ENCODE measurements at regions not wholly inside any gene's neighbourhood (a gene's known extent, or its start where the extent isn't known, plus 50 kb on each side); places are given as distances from the start of the nearest gene placed in this dataset.

- DNase-seq (ENCODE audit: low read depth in 1 of 2, low spot score in 1 of 2), result no peak
- FAIRE-seq, result no peak
- POLR2A ChIA-PET, result no interaction called here
- ATAC-seq, result no peak
- no peaks in the 10 kb centered on the region for H3K4me1 ChIP-seq
- WGBS (ENCODE audit: missing lambda C conversion rate), result 1% methylated on average over 4 of the region's 4 CpGs
- H3K27ac ChIP-seq, result no peak overlapping the region
- CTCF ChIA-PET, result no interaction called here
- TF ChIP-seq HEYL (CRISPR knock-in tag; IDR thresholded peaks at IDR 0.05) (no peak), RFX5 (IDR thresholded peaks at IDR 0.05) (no peak), JUN (IDR thresholded peaks at IDR 0.05) (no peak), CBX8 (IDR thresholded peaks at IDR 0.05) (no peak), NFE2L2 (conservative IDR thresholded peaks at IDR 0.05; ENCODE audit: low read length) (no peak), EP300 (IDR thresholded peaks at IDR 0.05) (no peak), KDM5A (IDR thresholded peaks at IDR 0.05) (no peak), CTCF (IDR thresholded peaks at IDR 0.05) (no peak)
- no peak overlapping the region for H3K4me2 ChIP-seq
- H3K4me3 ChIP-seq, result no peak overlapping the region
- H3K9me3 ChIP-seq, result no peaks in the 10 kb centered on the region
Measured at GRCh38 chr5:45094876-45095440, 286.2 kb downstream of the MRPS30 start.

DNA sequence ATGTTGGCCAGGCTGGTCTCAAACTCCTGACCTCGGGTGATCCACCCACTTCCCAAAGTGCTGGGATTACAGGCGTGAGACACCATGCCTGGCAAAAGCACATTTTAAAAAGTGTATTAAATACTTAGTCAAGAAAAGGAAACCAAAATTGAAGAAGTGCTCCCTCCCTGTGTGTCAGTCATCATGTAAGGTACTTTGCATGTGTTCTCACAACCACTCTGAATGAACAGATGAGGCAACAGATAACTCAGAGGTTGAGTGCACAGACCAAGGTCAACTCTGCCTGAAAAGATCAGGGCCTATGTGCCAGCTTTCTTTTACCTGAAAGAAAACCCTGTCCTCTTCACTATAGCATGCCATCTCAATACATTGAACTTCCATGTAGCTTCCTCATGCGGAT is 289.7 kb downstream of the MRPS30 start:
- H3K4me2 ChIP-seq, result no peak overlapping the region
- DNase-seq (ENCODE audit: low read depth in 1 of 2, low spot score in 1 of 2) (no peak), FAIRE-seq (no peak), ATAC-seq (no peak)
- TF ChIP-seq PBX3 (IDR thresholded peaks at IDR 0.05), result no peak
- TF ChIP-seq HOXB13 (CRISPR knock-in tag; IDR thresholded peaks at IDR 0.05; ENCODE audit: low read depth), result no peak
- no peak for TF ChIP-seq MAX (IDR thresholded peaks at IDR 0.05)
- TF ChIP-seq CBX2 (IDR thresholded peaks at IDR 0.05; ENCODE audit: borderline replicate concordance, low read depth), result no peak
- TF ChIP-seq MYC (IDR thresholded peaks at IDR 0.05; ENCODE audit: borderline replicate concordance, low read length), result no peak
- no peak for TF ChIP-seq HEYL (CRISPR knock-in tag; IDR thresholded peaks at IDR 0.05)
- TF ChIP-seq POLR2A (IDR thresholded peaks at IDR 0.05; ENCODE audit: low read length), result no peak
- TF ChIP-seq NR3C1 (IDR thresholded peaks at IDR 0.05), result no peak
- TF ChIP-seq KDM1A (IDR thresholded peaks at IDR 0.05; ENCODE audit: low read depth), result no peak
- TF ChIP-seq NPAS2 (CRISPR knock-in tag; IDR thresholded peaks at IDR 0.05; ENCODE audit: borderline replicate concordance), result no peak
- no peak for TF ChIP-seq HMGXB4 (CRISPR knock-in tag; IDR thresholded peaks at IDR 0.05; ENCODE audit: borderline replicate concordance)
- no peak for TF ChIP-seq CHD2 (IDR thresholded peaks at IDR 0.05; ENCODE audit: low read length, partially characterized antibody)
- no peaks in the 10 kb centered on the region for H3K4me1 ChIP-seq
- ChIA-PET POLR2A (no interaction called here), CTCF (no interaction called here)
- H3K4me3 ChIP-seq, result no peak overlapping the region
- 8% methylated on average over 3 of the region's 3 CpGs for WGBS (ENCODE audit: missing lambda C conversion rate)
- H3K9me3 ChIP-seq, result no peaks in the 10 kb centered on the region
- no peak overlapping the region for H3K27ac ChIP-seq

DNA sequence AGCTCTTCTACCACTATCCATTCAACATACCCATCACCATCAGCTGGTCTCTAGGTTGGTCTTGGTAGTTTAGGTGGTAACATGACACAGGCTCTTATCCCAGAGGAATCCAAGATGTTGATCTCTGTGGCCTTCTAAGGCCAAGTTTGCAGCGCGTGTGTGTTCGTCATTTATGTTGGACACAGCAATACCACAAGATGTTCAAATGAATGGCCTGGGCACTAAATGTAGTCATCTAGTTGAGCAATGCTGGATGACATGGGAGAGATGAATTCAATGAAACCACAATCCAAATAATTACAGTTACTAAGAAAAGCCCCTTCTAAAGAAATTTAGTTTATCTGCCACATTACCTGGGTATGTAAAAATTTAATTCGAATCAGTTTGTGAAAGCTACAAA is 292.4 kb downstream of the MRPS30 start:
- H3K4me2 ChIP-seq, result no peak overlapping the region
- H3K27ac ChIP-seq, result no peak overlapping the region
- no peak overlapping the region for H3K4me3 ChIP-seq
- TF ChIP-seq KDM1A (IDR thresholded peaks at IDR 0.05; ENCODE audit: low read depth) (no peak), TFCP2L1 (CRISPR knock-in tag; IDR thresholded peaks at IDR 0.05) (no peak), SMC3 (IDR thresholded peaks at IDR 0.05) (no peak), ZFP36 (IDR thresholded peaks at IDR 0.05; ENCODE audit: borderline replicate concordance, partially characterized antibody) (no peak), CBX8 (IDR thresholded peaks at IDR 0.05) (no peak), NFE2L2 (conservative IDR thresholded peaks at IDR 0.05; ENCODE audit: low read length) (no peak), ZSCAN20 (CRISPR knock-in tag; IDR thresholded peaks at IDR 0.05) (no peak), HES2 (IDR thresholded peaks at IDR 0.05) (no peak), RNF2 (IDR thresholded peaks at IDR 0.05; ENCODE audit: borderline replicate concordance, low read depth) (no peak), HOXB13 (CRISPR knock-in tag; IDR thresholded peaks at IDR 0.05; ENCODE audit: low read depth) (no peak)
- FAIRE-seq (no peak), ATAC-seq (no peak), DNase-seq (ENCODE audit: low read depth in 1 of 2, low spot score in 1 of 2) (no peak)
- 51% methylated on average over 4 of the region's 4 CpGs for WGBS (ENCODE audit: missing lambda C conversion rate)
- POLR2A ChIA-PET, result no interaction called here
- H3K4me1 ChIP-seq, result no peaks in the 10 kb centered on the region
- CTCF ChIA-PET, result no interaction called here
- no peaks in the 10 kb centered on the region for H3K9me3 ChIP-seq
